Superior temporal gyrus (tissue), 1 donor: ENCODE measurements at regions not wholly inside any gene's neighbourhood (a gene's known extent, or its start where the extent isn't known, plus 50 kb on each side); places are given as distances from the start of the nearest gene placed in this dataset.
"Not testable (repeated sequence)": the region's sequence is repeated elsewhere in the genome, so short reads cannot be mapped to it uniquely, and the experiment has no call there.

Experiments
- DNase-seq: peaks from one replicate; pipeline ENCODE4 v3.0.0-alpha.2; 2016; ENCODE audit errors: extremely low spot score

GRCh38 chr1:229710746-229711145 lies 84.7 kb downstream of the URB2 start:
- DNase-seq, result no peak

GRCh38 chr1:229714306-229714705 lies 88.3 kb downstream of the URB2 start:
- no peak for DNase-seq

GRCh38 chr1:229714964-229715603 lies 89.0 kb downstream of the URB2 start:
- DNase-seq, result no peak

DNA sequence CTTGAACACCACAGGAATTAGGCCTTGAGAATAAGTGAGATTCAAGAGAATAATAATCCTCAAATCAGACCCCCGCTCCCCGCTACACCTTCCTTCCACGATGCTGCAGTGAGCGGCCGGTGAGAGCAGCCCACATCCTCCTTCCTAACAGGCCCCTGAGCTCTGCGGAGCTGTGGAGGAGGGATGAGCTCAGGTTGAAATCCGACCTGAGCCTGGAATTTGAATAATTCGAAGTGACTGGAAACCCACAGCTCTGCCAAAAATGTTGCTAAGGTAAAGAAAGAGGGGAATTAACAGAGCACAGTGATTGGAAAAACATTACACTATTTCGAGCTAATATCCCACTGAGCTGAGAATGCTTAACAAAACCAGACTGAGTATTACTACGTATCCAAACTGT lies 90.0 kb downstream of the URB2 start:
- DNase-seq, result no peak

GRCh38 chr1:229716704-229717103 lies 90.7 kb downstream of the URB2 start:
- DNase-seq, result peak; percentile 22

GRCh38 chr1:229717786-229718576 lies 91.9 kb downstream of the URB2 start:
- no peak for DNase-seq

- no peak for DNase-seq
These were observed 100.0 kb downstream of the URB2 start for GRCh38 chr1:229726061-229726460.

DNA sequence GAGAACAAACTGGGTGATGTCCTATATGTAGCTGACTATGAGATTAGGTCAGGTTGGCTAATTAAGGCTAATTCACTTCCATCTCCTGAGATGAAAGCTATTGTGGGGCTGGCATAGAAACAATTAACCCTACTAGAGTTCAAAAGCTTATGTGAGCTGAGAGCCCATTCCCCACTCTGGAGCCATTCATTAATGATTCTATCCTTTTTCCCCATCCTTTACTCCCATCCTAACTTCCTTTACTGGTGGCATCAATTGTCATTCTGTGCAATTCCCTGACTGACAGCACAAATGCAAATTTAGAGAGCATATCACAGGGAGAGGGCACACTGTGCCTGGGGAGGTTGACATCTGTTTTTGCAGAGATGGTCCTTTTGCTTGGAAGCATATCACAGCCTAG lies 103.9 kb downstream of the URB2 start:
- no peak for DNase-seq

GRCh38 chr1:229730573-229730972 lies 104.5 kb downstream of the URB2 start:
- no peak for DNase-seq

GRCh38 chr1:229732061-229732460 lies 106.0 kb downstream of the URB2 start:
- no peak for DNase-seq

DNA sequence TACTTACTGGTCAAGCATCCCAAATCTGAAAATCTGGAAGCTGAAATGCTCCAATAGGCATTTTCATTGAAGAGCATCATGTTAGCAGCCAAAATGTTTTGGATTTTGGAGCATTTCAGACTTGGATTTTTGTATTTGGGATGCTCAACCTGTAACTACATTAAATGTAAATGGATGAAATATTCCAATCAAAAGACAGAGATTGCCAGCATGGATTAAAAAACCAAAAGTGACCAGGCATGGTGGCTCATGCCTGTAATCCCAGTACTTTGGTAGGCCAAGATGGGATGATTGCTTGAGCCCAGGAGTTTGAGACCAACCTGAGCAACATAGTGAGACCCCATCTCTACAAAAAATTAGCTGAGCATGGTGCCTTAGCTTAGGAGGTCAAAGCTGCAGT lies 110.3 kb downstream of the URB2 start:
- DNase-seq, result no peak

GRCh38 chr1:229742614-229743013 lies 116.6 kb downstream of the URB2 start:
- not testable (repeated sequence) for DNase-seq

DNA sequence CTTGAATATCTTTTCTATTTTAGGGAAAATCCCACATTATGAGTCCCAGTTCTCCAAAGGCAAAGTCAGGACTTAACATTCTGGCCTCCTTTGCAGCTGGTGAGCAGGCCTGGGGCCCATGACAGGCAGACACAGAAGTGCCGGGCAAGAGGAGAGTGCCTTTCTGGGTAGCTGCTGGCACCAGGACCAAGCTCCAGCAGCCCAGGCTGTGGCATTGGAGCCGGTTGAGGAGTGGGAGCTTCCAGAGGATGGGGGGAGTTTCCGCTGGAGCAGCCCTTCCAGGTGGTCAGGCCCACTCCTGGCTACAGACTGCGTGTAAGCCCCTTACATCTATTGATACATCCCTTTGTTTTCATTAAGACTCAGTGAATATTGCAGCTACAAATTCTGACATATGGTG lies 123.9 kb downstream of the URB2 start:
- no peak for DNase-seq

DNA sequence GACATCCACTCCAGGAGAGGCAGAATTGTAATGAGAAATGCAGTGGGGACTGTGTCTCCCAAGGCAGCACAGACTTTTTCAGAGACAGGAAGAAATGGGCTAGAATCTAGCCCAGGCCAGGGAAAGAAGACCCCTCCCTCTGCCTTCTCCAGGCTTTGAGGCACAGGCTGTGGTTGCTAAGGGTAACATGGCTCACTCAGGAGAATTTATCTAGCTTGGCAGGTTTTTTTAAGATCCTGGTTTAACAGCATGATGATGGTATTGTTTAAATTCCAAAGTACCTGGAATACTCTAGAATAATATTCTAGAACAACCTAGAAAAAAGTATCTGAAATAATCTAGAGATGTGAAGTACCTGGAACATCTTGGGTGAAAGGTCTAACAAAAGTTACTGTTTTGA lies 125.6 kb downstream of the URB2 start:
- no peak for DNase-seq

DNA sequence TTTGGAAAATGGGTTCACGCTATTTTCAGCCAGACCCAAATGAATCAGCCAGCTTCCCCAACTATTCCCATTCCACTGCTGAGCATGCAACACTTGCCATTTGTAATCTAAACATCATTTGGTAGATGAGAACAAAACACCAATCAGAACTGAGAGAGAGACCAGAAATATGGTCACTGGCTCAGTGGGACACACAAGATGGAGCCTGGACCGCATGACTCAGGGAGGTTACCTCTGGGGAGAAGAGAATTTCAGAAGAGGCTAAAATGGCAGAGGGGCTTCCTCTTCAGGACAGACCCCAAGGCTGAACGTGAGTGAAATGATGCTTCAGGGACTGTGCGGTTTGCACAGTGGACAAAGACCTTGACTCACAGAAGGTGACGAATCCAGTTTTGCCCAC lies 126.6 kb downstream of the URB2 start:
- no peak for DNase-seq

DNA sequence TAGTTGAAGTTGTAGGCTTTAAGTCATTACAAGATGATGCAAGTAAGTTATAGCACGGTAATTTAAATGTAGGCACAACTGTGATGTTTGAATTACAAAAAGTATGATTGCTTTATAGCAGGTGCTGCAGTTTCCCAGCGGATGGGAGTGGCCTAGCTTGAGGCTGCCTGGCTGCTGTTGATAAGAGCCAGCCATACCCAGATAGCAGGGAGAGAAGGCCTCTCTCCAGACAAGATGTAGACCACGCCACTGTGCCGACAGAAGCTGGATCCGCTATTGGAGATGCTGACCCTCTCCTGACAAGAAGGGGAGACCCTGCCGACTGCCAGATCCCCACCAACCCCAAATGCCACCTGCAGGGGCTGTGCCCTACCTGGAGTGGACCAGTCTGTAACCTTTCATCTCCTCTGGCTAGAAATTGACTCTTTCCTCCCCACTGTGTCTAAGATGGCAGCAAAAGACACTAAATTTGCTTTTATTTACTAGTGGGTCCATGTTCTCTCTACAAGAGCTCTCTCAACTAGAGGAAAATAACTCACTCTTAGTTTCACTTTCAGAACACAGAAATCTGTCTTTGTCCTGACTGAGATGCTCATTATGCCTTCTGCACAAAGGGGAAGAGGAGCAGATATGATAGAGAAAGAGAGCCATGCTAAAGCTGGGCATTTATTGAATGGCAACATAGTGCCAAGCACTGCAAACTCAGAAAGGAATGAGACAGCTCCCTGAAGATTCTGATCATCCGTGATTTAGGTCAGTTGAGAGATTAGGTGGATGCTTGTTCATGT lies 127.9 kb downstream of the URB2 start:
- DNase-seq, result no peak

GRCh38 chr1:229756666-229757065 lies 130.6 kb downstream of the URB2 start:
- DNase-seq, result no peak

DNA sequence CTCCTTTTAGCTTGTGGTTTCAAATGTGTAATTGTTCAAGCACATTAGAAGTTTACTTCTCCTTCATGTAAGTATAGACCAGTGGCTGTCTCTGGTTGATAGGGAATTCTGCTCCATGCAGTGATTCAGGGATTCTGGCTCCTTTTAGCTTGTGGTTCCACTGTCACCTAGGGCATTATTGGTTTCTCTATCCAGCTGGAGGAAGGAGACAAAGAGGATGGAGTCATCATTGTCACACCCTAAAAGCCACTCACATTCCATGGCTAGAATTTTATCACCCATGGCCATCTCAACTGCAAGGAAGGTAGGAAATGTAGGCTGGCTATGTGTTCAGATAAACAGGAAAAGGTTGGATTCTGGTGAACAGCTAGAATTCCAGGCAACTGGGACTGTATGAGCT lies 131.2 kb downstream of the URB2 start:
- DNase-seq, result no peak

DNA sequence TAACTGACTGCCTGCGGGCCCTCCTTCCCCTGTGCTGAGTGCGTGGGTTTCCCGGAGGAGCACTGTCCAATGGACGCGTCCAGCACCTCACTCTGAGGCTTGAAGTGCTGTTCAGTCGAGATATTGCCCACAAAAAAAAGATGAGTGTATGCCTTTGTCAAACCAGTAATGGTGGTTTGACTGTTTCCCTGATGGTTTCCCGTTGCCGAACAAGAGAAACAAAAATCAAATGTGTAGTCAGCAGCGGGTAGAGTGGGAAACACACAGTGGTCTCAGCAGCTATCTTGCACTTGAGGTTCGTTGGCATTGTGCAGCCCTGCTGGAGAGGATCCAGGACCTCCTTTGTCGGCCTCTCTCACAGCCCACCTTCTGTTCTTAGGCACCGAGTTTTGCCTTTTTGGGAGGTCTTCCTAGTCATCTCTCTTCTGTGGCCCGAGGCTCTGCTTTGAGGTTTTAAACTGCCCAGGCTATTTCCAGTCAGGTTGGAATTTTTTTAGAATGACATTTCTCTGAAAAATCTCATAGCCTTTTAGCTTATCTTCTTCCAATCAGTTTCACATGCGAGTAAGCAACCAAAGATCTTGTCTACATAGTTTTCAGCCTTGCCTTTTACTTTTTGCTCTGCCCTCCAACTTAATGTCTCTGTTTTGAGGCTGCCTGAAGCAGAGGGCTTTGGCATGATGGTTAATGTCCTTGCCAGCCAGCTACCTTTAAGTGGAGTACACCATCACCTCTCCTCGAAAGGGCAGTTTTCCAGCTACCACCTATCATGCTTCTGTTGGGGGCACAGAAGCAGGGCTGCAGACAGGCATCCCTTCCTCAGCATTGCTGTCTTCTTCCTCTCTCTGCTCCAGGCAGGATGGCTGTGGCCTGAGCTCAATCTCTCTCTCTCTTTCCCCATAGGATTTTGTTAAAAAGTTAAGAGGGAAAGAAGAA lies 132.3 kb downstream of the URB2 start:
- no peak for DNase-seq

GRCh38 chr1:229759037-229759435 lies 133.0 kb downstream of the URB2 start:
- no peak for DNase-seq

DNA sequence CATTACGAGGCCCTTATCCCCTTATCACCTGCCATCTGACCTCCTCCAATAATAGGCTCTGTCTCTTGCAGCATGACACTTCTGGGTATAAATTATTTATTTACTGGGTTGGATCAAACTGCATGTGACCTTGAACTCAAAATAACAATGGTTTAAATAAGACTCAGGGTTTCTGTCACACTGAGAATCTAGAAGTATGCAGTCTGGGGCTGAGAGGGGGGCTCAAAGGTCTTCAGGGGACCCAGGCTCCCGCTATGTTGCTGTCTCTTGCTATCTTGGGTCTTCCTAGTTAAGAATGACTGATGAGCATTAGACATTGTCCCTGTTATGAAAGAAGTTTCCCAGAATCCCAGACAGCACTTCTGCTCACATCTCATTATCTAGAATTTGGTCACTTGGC lies 133.5 kb downstream of the URB2 start:
- no peak for DNase-seq
